IMR-90 (cell line): ENCODE measurements at regions not wholly inside any gene's neighbourhood (a gene's known extent, or its start where the extent isn't known, plus 50 kb on each side); places are given as distances from the start of the nearest gene placed in this dataset.

Experiments
- ATAC-seq: fragments of 200-7000 bp; cut with Tn5 transposase; 2 replicates; pipeline ENCODE4 v1.9.1; 2020; ENCODE audit warnings: low read depth, mild to moderate bottlenecking, moderate library complexity
- BruUV-seq: library from RNA; stranded (reverse); fragments of 400-500 nt; replicated peaks from 2 replicates; lab custom pipeline; 2021; lab: Mats Ljungman, UMichigan
- CTCF ChIA-PET: fragments of 300-600 bp; formaldehyde crosslinking; extraction: SDS; loops from one replicate; lab custom pipeline; 2021; ENCODE audit warnings: antibody characterized with exemption; lab: Yijun Ruan, JAX
- POLR2A ChIA-PET: fragments of 300-600 bp; sonication (Branson Sonifier 250); formaldehyde crosslinking; loops from one replicate; lab custom pipeline; 2022; ENCODE audit warnings: antibody characterized with exemption; ENCODE audit not compliant: unreplicated experiment; lab: Charles Lee
- DNase-seq: peaks from one replicate; pipeline ENCODE4 v3.0.0; 2013
- H2AFZ ChIP-seq: replicated peaks from 2 replicates; pipeline ENCODE3; 2013; ENCODE audit warnings: low read length, mild to moderate bottlenecking; ENCODE audit not compliant: poor library complexity
- H2AK5ac ChIP-seq: 2 replicates; pipeline ENCODE4 v1.6.1; 2013; ENCODE audit warnings: low read depth, low read length, inconsistent platforms
- H2AK9ac ChIP-seq: replicated peaks from 2 replicates; pipeline ENCODE3; 2013; ENCODE audit warnings: mild to moderate bottlenecking, low read depth, low read length, moderate library complexity; ENCODE audit not compliant: poor library complexity
- H2BK120ac ChIP-seq: 2 replicates; pipeline ENCODE4 v1.6.1; 2013; ENCODE audit warnings: low read depth, low read length, inconsistent platforms
- H2BK15ac ChIP-seq: 3 replicates; pipeline ENCODE4 v1.6.1; 2013; ENCODE audit warnings: low read depth, low read length, inconsistent platforms
- H2BK20ac ChIP-seq: 2 replicates; pipeline ENCODE4 v1.6.1; 2013; ENCODE audit warnings: low read depth, mild to moderate bottlenecking, inconsistent platforms, low read length, moderate library complexity
- H2BK5ac ChIP-seq: 2 replicates; pipeline ENCODE4 v1.6.1; 2013; ENCODE audit warnings: mild to moderate bottlenecking, low read depth, low read length, inconsistent platforms; ENCODE audit not compliant: poor library complexity, severe bottlenecking
- H3K14ac ChIP-seq: replicated peaks from 2 replicates; pipeline ENCODE4 v1.6.1; 2013; ENCODE audit warnings: low read depth, low read length, inconsistent platforms
- H3K18ac ChIP-seq: 2 replicates; pipeline ENCODE4 v1.6.1; 2013; ENCODE audit warnings: low read depth, low read length, control low read depth
- H3K23ac ChIP-seq: 2 replicates; pipeline ENCODE4 v1.6.1; 2013; ENCODE audit warnings: low read depth, low read length, inconsistent platforms
- H3K27ac ChIP-seq: 2 replicates; pipeline ENCODE4 v1.5.1; 2013; ENCODE audit warnings: mild to moderate bottlenecking, control low read depth, low read length; ENCODE audit not compliant: insufficient read depth
- H3K27me3 ChIP-seq: 2 replicates; pipeline ENCODE4 v1.6.1; 2013; ENCODE audit warnings: low read length; ENCODE audit not compliant: control insufficient read depth, insufficient read depth
- H3K36me3 ChIP-seq: 2 replicates; pipeline ENCODE4 v1.6.1; 2013; ENCODE audit warnings: low read length, mixed read lengths; ENCODE audit not compliant: control insufficient read depth, insufficient read depth
- H3K4ac ChIP-seq: 2 replicates; pipeline ENCODE4 v1.6.1; 2013; ENCODE audit warnings: low read depth, low read length, inconsistent platforms
- H3K4me1 ChIP-seq: 2 replicates; pipeline ENCODE4 v1.6.1; 2013; ENCODE audit warnings: low read length, mixed read lengths; ENCODE audit not compliant: control insufficient read depth, insufficient read depth
- H3K4me2 ChIP-seq: 2 replicates; pipeline ENCODE4 v1.6.1; 2013; ENCODE audit warnings: low read depth, mild to moderate bottlenecking, control low read depth, low read length, moderate library complexity
- H3K4me3 ChIP-seq: 2 replicates; pipeline ENCODE4 v1.5.1; 2013; ENCODE audit warnings: low read depth, mild to moderate bottlenecking, control low read depth, low read length, moderate library complexity; ENCODE audit not compliant: insufficient read depth
- H3K56ac ChIP-seq: 2 replicates; pipeline ENCODE4 v1.6.1; 2013; ENCODE audit warnings: low read length, inconsistent platforms; ENCODE audit not compliant: insufficient read depth; ENCODE audit errors: extremely low read depth
- H3K79me1 ChIP-seq, 2 experiments: 2 replicates each; pipeline ENCODE4 v1.6.1; 2013; ENCODE audit warnings: low read length in 2 of 2, inconsistent platforms in 1 of 2, low read depth in 1 of 2
- H3K9ac ChIP-seq: 2 replicates; pipeline ENCODE4 v1.6.1; 2013; ENCODE audit warnings: low read depth, low read length, control low read depth
- H3K9me1 ChIP-seq: 2 replicates; pipeline ENCODE4 v1.6.1; 2013; ENCODE audit warnings: low read length, inconsistent platforms; ENCODE audit not compliant: insufficient read depth
- H3K9me3 ChIP-seq: 2 replicates; pipeline ENCODE4 v1.6.1; 2013; ENCODE audit warnings: low read length; ENCODE audit not compliant: control insufficient read depth, insufficient read depth
- H4K20me1 ChIP-seq: 2 replicates; pipeline ENCODE4 v1.6.1; 2013; ENCODE audit warnings: low read length, inconsistent platforms; ENCODE audit not compliant: insufficient read depth
- H4K5ac ChIP-seq: 2 replicates; pipeline ENCODE4 v1.6.1; 2013; ENCODE audit warnings: mild to moderate bottlenecking, low read depth, low read length, control low read depth
- H4K8ac ChIP-seq, 2 experiments: 2 replicates each; pipeline ENCODE4 v1.6.1; 2013; ENCODE audit warnings: low read depth in 2 of 2, low read length in 2 of 2, control low read depth in 1 of 2, inconsistent platforms in 1 of 2
- H4K91ac ChIP-seq: 2 replicates; pipeline ENCODE4 v1.6.1; 2013; ENCODE audit warnings: low read depth, low read length, inconsistent platforms; ENCODE audit not compliant: insufficient read depth
- BHLHE40 ChIP-seq: fragments of 150-350 bp; IDR thresholded peaks from 2 replicates; pipeline ENCODE4 v1.6.1; 2016; ENCODE audit warnings: mild to moderate bottlenecking, low read depth, low read length
- CTCF ChIP-seq: conservative IDR thresholded peaks from 2 replicates; pipeline ENCODE4 v1.5.1; 2012; ENCODE audit warnings: mild to moderate bottlenecking, low read depth, low read length, improper control_type of control experiment
- ELK1 ChIP-seq: fragments of 150-350 bp; IDR thresholded peaks from 2 replicates; pipeline ENCODE4 v1.6.1; 2016; ENCODE audit warnings: low read depth, mild to moderate bottlenecking, low read length, moderate library complexity, borderline replicate concordance
- MAFK ChIP-seq: IDR thresholded peaks from 2 replicates; pipeline ENCODE4 v1.6.1; 2012; ENCODE audit warnings: low read depth, low read length, improper control_type of control experiment
- MXI1 ChIP-seq: IDR thresholded peaks from 2 replicates; pipeline ENCODE4 v1.6.1; 2012; ENCODE audit warnings: low read depth, mild to moderate bottlenecking, low read length, moderate library complexity, borderline replicate concordance
- RFX5 ChIP-seq: IDR thresholded peaks from 2 replicates; pipeline ENCODE4 v1.8.0; 2012; ENCODE audit warnings: low read depth, mild to moderate bottlenecking, low read length, moderate library complexity
- USF2 ChIP-seq: fragments of 150-350 bp; IDR thresholded peaks from 2 replicates; pipeline ENCODE4 v1.6.1; 2017; ENCODE audit warnings: mild to moderate bottlenecking, antibody characterized with exemption, low read length, low read depth
- WGBS, 2 experiments: methylation state at CpG; one replicate each; pipeline versions ENCODE4 v1.1.5 to v1.1.7; 2013; ENCODE audit warnings: missing lambda C conversion rate in 2 of 2; ENCODE audit not compliant: insufficient read length in 1 of 2; ENCODE audit errors: extremely low coverage in 2 of 2; 5-methylcytosine and 5-hydroxymethylcytosine counted together
- dilution Hi-C: fragments of 300-500 bp; cut with HindIII; formaldehyde crosslinking; loops from one replicate; pipeline ENCODE4 v1.14.3; 2018; ENCODE audit warnings: low sequenced_read_pairs; ENCODE audit not compliant: unreplicated experiment
- in situ Hi-C: fragments of 300-500 bp; cut with MboI; formaldehyde crosslinking; loops from 3 replicates; pipeline ENCODE4 v1.14.3; 2019; ENCODE audit warnings: low sequenced_read_pairs, inconsistent platforms, mixed read lengths
- intact Hi-C: fragments of 100-400 bp; cut with micrococcal nuclease; formaldehyde crosslinking; loops from 2 replicates; pipeline ENCODE4 v1.10.0; 2022

- no peak overlapping the region for H4K91ac ChIP-seq
- H2BK5ac ChIP-seq = no peak overlapping the region
- no peaks in the 10 kb centered on the region for H3K79me1 ChIP-seq
- H3K18ac ChIP-seq = no peak overlapping the region
- no peaks in the 10 kb centered on the region for H3K36me3 ChIP-seq
- POLR2A ChIA-PET = no interaction called here
- H2AK9ac ChIP-seq = no peak overlapping the region
- H2BK20ac ChIP-seq = no peak overlapping the region
- no peak overlapping the region for H3K56ac ChIP-seq
- no TSS peak for BruUV-seq
- no peaks in the 10 kb centered on the region for H3K4me1 ChIP-seq
- H3K9me1 ChIP-seq = no peaks in the 10 kb centered on the region
- dilution Hi-C loops (no loop called here), in situ Hi-C loops (no loop called here), intact Hi-C loops (no loop called here)
- H4K8ac ChIP-seq = no peak overlapping the region
- H3K9ac ChIP-seq = no peak overlapping the region
- H3K4me3 ChIP-seq = no peak overlapping the region
- no peak overlapping the region for H2BK15ac ChIP-seq
- no peak overlapping the region for H2AFZ ChIP-seq
- no peak overlapping the region for H3K4me2 ChIP-seq
- no CpG with 5 or more reads among the region's 2 CpGs for WGBS, 2 experiments
- ATAC-seq = no peak
- H3K27me3 ChIP-seq = peaks cover 23% of the 10 kb centered on the region
- no peak overlapping the region for H4K5ac ChIP-seq
- CTCF ChIA-PET = no interaction called here
- no peak for DNase-seq
- H3K14ac ChIP-seq = no peak overlapping the region
- no peaks in the 10 kb centered on the region for H4K20me1 ChIP-seq
- H2BK120ac ChIP-seq = no peak overlapping the region
- TF ChIP-seq RFX5 (no peak), MXI1 (no peak), USF2 (no peak), BHLHE40 (no peak), ELK1 (no peak), CTCF (no peak), MAFK (no peak)
- no peak overlapping the region for H3K23ac ChIP-seq
- no peak overlapping the region for H3K4ac ChIP-seq
- no peak overlapping the region for H3K27ac ChIP-seq
- H3K9me3 ChIP-seq = no peaks in the 10 kb centered on the region
- H2AK5ac ChIP-seq = no peak overlapping the region
Measured at GRCh38 chr6:109282756-109283155, 99.5 kb downstream of the CD164 start.
